ENCODE measurements at regions not wholly inside any gene's neighbourhood (a gene's known extent, or its start where the extent isn't known, plus 50 kb on each side); places are given as distances from the start of the nearest gene placed in this dataset.

DNA sequence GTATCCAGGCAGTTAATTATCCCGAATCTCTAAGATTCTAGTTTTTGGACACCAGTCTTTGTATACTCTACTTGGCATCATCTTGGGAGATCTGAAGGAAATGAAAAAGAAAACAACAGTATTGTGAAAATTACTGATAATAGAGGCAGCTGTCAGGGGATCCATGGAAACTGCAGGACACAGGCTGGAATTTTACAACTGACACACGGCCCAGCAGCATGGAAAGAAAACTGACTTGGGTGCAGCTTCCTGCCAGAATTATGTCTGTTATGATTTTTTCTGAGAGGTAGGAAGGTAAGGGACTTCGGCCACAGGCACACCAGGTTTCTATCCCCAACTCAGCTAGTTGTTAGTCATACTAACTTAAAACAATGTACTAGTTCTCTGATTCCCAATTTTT lies 57.7 kb upstream of the ERBB4 start:
- WGBS, 2 donors: 54 to 68% methylated on average over 3 of the region's 3 CpGs
- DNase-seq: no peak

DNA sequence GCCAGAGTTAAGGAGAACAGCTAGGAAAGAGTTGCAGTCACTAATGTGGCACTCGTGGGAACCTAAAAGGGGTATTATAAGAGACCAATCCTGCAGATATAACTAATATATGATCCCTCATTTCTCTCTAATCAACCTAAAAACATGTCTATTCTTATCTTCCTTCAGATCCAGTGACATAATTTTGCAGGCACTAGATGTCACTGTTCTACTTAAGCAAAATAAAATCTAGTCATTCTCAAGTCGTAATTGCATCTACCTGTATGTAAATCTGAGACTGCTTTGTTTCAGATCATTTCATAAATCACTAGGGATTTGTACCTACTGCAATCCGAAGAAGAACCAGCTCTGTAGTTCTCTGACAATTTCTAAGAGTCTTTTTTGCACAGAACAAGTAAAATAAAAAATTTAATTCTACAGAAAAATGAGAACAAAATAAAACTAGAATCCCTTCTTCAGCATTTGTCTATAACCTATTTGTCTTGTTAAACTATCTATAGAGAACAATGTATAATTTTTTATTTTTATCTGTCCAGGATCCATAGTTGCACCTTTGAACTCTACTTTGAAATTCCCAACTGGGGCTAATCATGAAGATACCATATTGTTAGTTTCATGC lies 56.5 kb upstream of the ERBB4 start:
- Histone ChIP-seq H3K4me3 (no peak overlapping the region), H3K27ac (peak overlapping the region in 1 of 4 donors; percentile 11), H3K27me3 (no peaks in the 10 kb centered on the region), H3K4me1 (peaks cover 0 to 23% (median 0%) of the 10 kb centered on the region in 3 donors), H3K9me3 (no peaks in the 10 kb centered on the region), H3K36me3 (no peaks in the 10 kb centered on the region)
- no peak for DNase-seq
- 17 to 29% methylated on average over 3 of the region's 3 CpGs for WGBS, 2 donors
- intact Hi-C loops (cut with DNase I): no loop called here
- TF ChIP-seq POLR2A (IDR thresholded peaks at IDR 0.05): no peak
- TF ChIP-seq, protein P1, sequence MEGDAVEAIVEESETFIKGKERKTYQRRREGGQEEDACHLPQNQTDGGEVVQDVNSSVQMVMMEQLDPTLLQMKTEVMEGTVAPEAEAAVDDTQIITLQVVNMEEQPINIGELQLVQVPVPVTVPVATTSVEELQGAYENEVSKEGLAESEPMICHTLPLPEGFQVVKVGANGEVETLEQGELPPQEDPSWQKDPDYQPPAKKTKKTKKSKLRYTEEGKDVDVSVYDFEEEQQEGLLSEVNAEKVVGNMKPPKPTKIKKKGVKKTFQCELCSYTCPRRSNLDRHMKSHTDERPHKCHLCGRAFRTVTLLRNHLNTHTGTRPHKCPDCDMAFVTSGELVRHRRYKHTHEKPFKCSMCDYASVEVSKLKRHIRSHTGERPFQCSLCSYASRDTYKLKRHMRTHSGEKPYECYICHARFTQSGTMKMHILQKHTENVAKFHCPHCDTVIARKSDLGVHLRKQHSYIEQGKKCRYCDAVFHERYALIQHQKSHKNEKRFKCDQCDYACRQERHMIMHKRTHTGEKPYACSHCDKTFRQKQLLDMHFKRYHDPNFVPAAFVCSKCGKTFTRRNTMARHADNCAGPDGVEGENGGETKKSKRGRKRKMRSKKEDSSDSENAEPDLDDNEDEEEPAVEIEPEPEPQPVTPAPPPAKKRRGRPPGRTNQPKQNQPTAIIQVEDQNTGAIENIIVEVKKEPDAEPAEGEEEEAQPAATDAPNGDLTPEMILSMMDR (IDR thresholded peaks at IDR 0.05): peak in 4 of 6 experiments; percentile 22 to 60 (median 30)

More for the DNA sequence above, 57.7 kb upstream of the ERBB4 start:
- no peaks in the 10 kb centered on the region for H3K9me3 ChIP-seq
- H3K27ac ChIP-seq: peak overlapping the region in 1 of 4 donors; percentile 11
- peaks cover 0 to 23% (median 0%) of the 10 kb centered on the region in 3 donors for H3K4me1 ChIP-seq
- intact Hi-C loops (cut with DNase I): no loop called here
- TF ChIP-seq, protein P1 (IDR thresholded peaks at IDR 0.05): no peak
- TF ChIP-seq POLR2A (IDR thresholded peaks at IDR 0.05): no peak
- no peaks in the 10 kb centered on the region for H3K36me3 ChIP-seq
- no peaks in the 10 kb centered on the region for H3K27me3 ChIP-seq
- no peak overlapping the region for H3K4me3 ChIP-seq

DNA sequence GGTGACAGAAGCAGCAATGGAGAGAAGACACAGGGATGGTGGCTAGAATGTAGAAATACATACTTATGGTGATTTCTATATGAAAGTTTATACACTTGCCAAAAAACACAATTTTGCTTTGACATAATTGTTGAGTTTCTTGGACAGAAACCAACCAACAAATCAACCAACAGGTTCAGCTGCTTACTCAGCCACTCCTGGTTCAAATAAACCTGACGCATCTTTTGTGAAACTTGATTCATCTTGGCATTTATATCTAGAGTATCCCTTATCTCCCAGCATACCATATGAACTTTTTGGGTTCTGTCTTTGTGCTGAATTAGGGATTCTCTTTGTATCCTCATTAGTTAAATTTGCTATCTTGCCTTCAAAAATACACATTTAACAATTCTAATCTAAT lies 54.1 kb upstream of the ERBB4 start:
- peak overlapping the region in 2 of 4 donors; percentile 21 to 45 for H3K27ac ChIP-seq
- 33 to 43% methylated on average over 1 of the region's 1 CpG for WGBS, 2 donors
- DNase-seq: no peak
- no peak overlapping the region for H3K4me3 ChIP-seq
- TF ChIP-seq, protein P1 (IDR thresholded peaks at IDR 0.05): no peak
- TF ChIP-seq POLR2A (IDR thresholded peaks at IDR 0.05): no peak
- intact Hi-C loops (cut with DNase I): no loop called here
- peaks cover 0 to 22% (median 0%) of the 10 kb centered on the region in 3 donors for H3K4me1 ChIP-seq
- H3K9me3 ChIP-seq: no peaks in the 10 kb centered on the region
- H3K27me3 ChIP-seq: no peaks in the 10 kb centered on the region
- no peaks in the 10 kb centered on the region for H3K36me3 ChIP-seq

Small RNA genes in the stretch of these regions (small RNA-seq; reads per million reads assigned to genes)
- 0 to 0.18 (median 0) reads per million in 4 donors for gene MIR4776-1

All from esophagus squamous epithelium (tissue), 5 donors.